ACC112 (cell line): ENCODE measurements at regions not wholly inside any gene's neighbourhood (a gene's known extent, or its start where the extent isn't known, plus 50 kb on each side); places are given as distances from the start of the nearest gene placed in this dataset.

Source experiments
- H2AFZ ChIP-seq: fragments of 200-600 bp; sonication (generic); one replicate; pipeline ENCODE4 v1.6.0; 2017; ENCODE audit warnings: antibody characterized with exemption, low read length; ENCODE audit not compliant: unreplicated experiment
- H3K27ac ChIP-seq: fragments of 200-600 bp; sonication (generic); 2 replicates; pipeline ENCODE4 v1.5.1; 2014; ENCODE audit warnings: low read depth, mild to moderate bottlenecking, antibody characterized with exemption, low read length, moderate library complexity
- H3K27me3 ChIP-seq: fragments of 200-600 bp; sonication (generic); 2 replicates; pipeline ENCODE4 v1.6.1; 2014; ENCODE audit warnings: mild to moderate bottlenecking, antibody characterized with exemption, low read length, moderate library complexity, mixed read lengths; ENCODE audit not compliant: insufficient read depth
- H3K36me3 ChIP-seq: fragments of 200-600 bp; sonication (generic); 2 replicates; pipeline ENCODE4 v1.6.1; 2016; ENCODE audit warnings: mild to moderate bottlenecking, antibody characterized with exemption, low read length, moderate library complexity, mixed read lengths; ENCODE audit not compliant: insufficient read depth
- H3K4me1 ChIP-seq: fragments of 200-600 bp; sonication (generic); one replicate; pipeline ENCODE4 v1.6.1; 2016; ENCODE audit warnings: low read length, mixed read lengths; ENCODE audit not compliant: insufficient read depth, unreplicated experiment, control insufficient read depth
- H3K4me3 ChIP-seq: fragments of 200-600 bp; sonication (generic); 2 replicates; pipeline ENCODE4 v1.5.1; 2014; ENCODE audit warnings: mild to moderate bottlenecking, low read depth, low read length
- H3K79me2 ChIP-seq: fragments of 200-600 bp; sonication (generic); one replicate; pipeline ENCODE4 v1.6.0; 2016; ENCODE audit warnings: low read length; ENCODE audit not compliant: control insufficient read depth, unreplicated experiment, insufficient read depth

DNA sequence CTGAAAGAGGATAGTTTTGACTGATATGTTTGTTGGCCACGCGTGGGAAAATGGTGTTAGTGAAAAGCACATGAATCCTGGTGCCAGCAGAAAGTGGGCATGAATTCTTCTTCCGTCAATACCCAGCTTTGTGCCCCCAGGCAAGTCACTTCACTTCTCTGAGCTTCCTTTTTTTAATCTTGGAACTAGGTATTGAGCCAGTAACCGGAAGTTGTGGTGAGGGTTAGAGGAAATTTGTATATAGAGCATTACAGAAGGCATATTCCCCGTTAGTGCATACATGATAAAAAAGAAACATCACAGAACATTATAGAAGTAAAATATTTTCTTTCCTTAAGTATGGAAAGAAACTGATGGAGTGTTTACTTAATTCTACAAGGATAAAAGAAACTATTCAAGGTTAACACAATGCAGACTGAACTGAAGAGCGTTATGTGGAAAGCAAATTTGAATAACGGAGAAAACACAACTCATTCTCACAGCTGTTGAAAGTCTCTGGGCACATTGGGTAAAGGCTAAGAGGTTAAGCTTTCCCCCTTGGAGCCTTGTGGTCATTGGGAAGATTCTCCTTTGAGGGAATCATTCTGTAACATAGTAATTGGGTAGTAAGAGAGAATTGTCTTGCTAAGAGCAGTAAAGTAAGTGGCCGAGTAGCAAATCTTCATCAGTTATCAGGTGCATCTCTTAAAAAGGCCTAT lies 223.1 kb downstream of the BCAS1 start:
- Histone ChIP-seq H3K27ac (no peak overlapping the region), H2AFZ (no peak overlapping the region), H3K4me1 (peaks cover 16% of the 10 kb centered on the region), H3K27me3 (no peaks in the 10 kb centered on the region), H3K4me3 (no peak overlapping the region), H3K79me2 (no peaks in the 10 kb centered on the region), H3K36me3 (no peaks in the 10 kb centered on the region)

GRCh38 chr20:53846640-53847039 lies 223.8 kb downstream of the BCAS1 start:
- peaks cover 16% of the 10 kb centered on the region for H3K4me1 ChIP-seq
- H3K36me3 ChIP-seq, result no peaks in the 10 kb centered on the region
- no peak overlapping the region for H2AFZ ChIP-seq
- H3K4me3 ChIP-seq, result no peak overlapping the region
- no peak overlapping the region for H3K27ac ChIP-seq
- no peaks in the 10 kb centered on the region for H3K79me2 ChIP-seq
- H3K27me3 ChIP-seq, result no peaks in the 10 kb centered on the region

DNA sequence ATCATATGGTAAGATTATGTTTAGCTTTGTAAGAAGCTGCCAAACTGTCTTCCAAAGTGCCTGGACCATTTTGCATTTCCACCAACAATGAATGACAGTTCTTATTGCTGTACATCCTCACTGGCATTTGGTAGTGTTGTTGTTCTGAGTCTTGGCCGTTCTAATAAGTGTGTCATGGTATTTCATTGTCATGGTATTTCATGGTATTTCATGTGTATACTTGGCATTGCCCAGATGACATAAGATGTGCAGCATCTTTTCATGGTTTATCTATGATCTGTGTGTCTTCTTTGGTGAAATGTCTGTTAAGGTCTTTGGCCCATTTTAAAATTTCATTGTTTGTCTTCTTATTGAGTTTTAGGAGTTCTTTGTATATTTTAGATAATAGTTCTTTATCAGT lies 224.4 kb downstream of the BCAS1 start:
- no peaks in the 10 kb centered on the region for H3K27me3 ChIP-seq
- no peak overlapping the region for H2AFZ ChIP-seq
- H3K4me1 ChIP-seq, result peaks cover 17% of the 10 kb centered on the region
- no peak overlapping the region for H3K27ac ChIP-seq
- H3K79me2 ChIP-seq, result no peaks in the 10 kb centered on the region
- no peaks in the 10 kb centered on the region for H3K36me3 ChIP-seq
- H3K4me3 ChIP-seq, result no peak overlapping the region

DNA sequence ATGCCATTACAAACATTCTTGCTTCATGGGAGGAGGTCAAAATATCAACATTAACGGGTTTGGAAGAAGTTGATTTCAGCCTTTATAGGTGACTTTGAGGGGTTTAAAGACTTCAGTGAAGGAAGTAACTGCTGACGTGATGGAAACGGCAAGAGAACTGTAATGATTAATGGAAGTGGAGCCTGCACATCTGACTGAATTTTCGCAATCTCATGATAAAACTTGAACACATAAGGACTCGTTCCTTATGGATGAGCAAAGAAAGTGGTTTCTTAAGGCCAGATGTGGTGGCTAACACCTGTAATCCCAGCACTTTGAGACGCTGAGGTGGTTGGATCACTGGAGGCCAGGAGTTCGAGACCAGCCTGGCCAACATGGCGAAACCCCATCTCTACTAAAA lies 226.1 kb downstream of the BCAS1 start:
- Histone ChIP-seq H2AFZ (no peak overlapping the region), H3K36me3 (no peaks in the 10 kb centered on the region), H3K27me3 (no peaks in the 10 kb centered on the region), H3K27ac (no peak overlapping the region), H3K4me3 (no peak overlapping the region), H3K4me1 (peaks cover 24% of the 10 kb centered on the region), H3K79me2 (no peaks in the 10 kb centered on the region)

- no peak overlapping the region for H3K27ac ChIP-seq
Measured at GRCh38 chr20:53843645-53844044, 226.7 kb downstream of the BCAS1 start.

DNA sequence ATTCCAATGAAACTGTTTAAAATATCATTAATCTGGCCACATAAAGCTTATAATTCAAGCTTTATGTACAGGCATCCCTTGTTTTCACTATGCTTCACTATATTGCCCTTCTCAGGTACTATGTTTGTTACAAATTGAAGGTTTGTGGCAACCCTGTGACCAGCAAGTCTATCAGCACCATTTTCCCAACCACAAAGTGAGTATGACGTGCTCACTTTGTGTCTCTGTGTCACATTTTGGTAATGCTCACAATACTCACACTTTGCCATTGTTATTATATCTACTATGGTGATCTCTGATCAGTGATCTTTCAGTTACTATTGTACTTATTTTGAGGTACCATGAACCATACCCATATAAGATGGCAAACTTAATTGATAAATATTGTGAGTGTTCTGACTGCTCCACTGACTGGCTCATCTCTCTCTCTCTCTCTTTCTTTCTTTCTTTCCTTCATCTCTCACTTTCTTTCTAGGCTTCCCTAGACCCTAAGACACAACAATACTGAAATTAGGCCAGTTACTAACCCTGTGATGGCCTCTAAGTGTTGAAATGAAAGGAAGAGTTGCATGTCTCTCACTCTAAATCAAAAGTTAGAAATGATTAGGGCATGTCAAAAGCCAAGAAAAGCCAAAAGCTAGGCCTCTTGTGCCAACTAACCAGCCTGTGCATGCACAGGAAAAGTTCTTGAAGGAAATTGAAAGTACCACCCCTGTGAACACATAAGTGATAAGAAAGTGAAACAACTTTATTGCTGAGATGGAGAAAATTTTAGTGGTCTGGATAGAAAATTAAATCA lies 227.9 kb downstream of the BCAS1 start:
- no peak overlapping the region for H3K27ac ChIP-seq
- H3K79me2 ChIP-seq, result no peaks in the 10 kb centered on the region
- H3K36me3 ChIP-seq, result no peaks in the 10 kb centered on the region
- peaks cover 24% of the 10 kb centered on the region for H3K4me1 ChIP-seq
- H2AFZ ChIP-seq, result peak overlapping the region; percentile 14
- no peaks in the 10 kb centered on the region for H3K27me3 ChIP-seq
- H3K4me3 ChIP-seq, result no peak overlapping the region

More at GRCh38 chr20:53843645-53844044, 226.7 kb downstream of the BCAS1 start:
- no peaks in the 10 kb centered on the region for H3K79me2 ChIP-seq
- peaks cover 24% of the 10 kb centered on the region for H3K4me1 ChIP-seq
- H3K4me3 ChIP-seq, result no peak overlapping the region
- no peaks in the 10 kb centered on the region for H3K36me3 ChIP-seq
- no peaks in the 10 kb centered on the region for H3K27me3 ChIP-seq
- no peak overlapping the region for H2AFZ ChIP-seq

- H2AFZ ChIP-seq, result no peak overlapping the region
- no peaks in the 10 kb centered on the region for H3K79me2 ChIP-seq
- no peak overlapping the region for H3K4me3 ChIP-seq
- H3K27me3 ChIP-seq, result no peaks in the 10 kb centered on the region
- no peak overlapping the region for H3K27ac ChIP-seq
- H3K4me1 ChIP-seq, result peaks cover 24% of the 10 kb centered on the region
- H3K36me3 ChIP-seq, result no peaks in the 10 kb centered on the region
Measured at GRCh38 chr20:53841741-53842140, 228.7 kb downstream of the BCAS1 start.

DNA sequence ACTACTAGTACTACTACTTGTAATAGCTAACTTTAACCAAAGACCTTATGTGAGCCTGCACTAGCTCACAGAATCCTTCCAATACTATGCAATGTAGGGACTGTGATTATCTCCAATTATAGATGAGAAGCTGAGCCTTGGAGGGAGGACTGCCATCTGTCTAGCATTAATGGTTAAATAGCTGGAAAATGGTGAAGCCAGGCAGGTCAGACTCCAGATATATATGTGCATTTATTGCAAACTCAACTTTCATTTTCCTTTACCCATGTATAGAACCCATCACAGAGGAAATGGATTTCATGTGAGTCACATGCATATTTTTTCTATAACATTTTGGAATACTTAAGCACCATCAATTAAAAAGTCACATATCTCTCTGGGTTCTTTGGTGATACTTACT lies 229.9 kb downstream of the BCAS1 start:
- Histone ChIP-seq H3K36me3 (no peaks in the 10 kb centered on the region), H3K27me3 (no peaks in the 10 kb centered on the region), H3K27ac (no peak overlapping the region), H3K4me1 (peaks cover 19% of the 10 kb centered on the region), H3K79me2 (no peaks in the 10 kb centered on the region), H2AFZ (peak overlapping the region; percentile 64), H3K4me3 (no peak overlapping the region)

GRCh38 chr20:53839423-53840176 lies 230.8 kb downstream of the BCAS1 start:
- Histone ChIP-seq H3K36me3 (no peaks in the 10 kb centered on the region), H3K4me3 (no peak overlapping the region), H3K27me3 (no peaks in the 10 kb centered on the region), H3K27ac (no peak overlapping the region), H3K4me1 (peaks cover 13% of the 10 kb centered on the region), H3K79me2 (no peaks in the 10 kb centered on the region), H2AFZ (no peak overlapping the region)

DNA sequence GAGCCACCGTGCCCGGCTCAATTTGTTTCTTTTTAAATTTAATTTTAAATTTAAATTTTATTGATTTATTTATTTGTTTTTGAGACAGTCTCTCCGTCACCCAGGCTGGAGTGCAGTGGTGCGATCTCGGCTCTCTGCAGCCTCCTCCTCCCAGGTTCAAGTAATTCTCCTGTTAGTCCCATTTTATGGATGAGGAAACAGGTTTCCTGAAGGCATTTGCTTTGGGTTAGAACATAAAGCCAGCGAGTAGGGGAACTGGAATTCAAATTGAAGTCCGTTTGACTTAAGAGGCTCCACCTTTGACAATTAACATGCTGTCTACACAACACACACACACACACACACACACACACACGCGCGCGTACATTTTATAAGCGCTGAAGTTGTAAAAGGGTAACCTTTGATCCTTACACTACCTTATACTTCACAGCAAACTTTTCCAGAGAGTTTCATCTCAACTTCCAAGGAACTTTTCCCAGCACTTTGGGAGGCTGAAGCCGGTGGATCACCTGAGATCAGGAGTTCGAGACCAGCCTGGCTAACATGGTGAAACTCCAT lies 232.0 kb downstream of the BCAS1 start:
- no peak overlapping the region for H3K27ac ChIP-seq
- no peaks in the 10 kb centered on the region for H3K79me2 ChIP-seq
- H3K4me1 ChIP-seq, result peaks cover 20% of the 10 kb centered on the region
- H3K27me3 ChIP-seq, result no peaks in the 10 kb centered on the region
- H3K4me3 ChIP-seq, result no peak overlapping the region
- no peak overlapping the region for H2AFZ ChIP-seq
- no peaks in the 10 kb centered on the region for H3K36me3 ChIP-seq
